NCI-H1105 (cell line): ENCODE measurements at regions not wholly inside any gene's neighbourhood (a gene's known extent, or its start where the extent isn't known, plus 50 kb on each side); places are given as distances from the start of the nearest gene placed in this dataset.

ENCODE experiments used
- DNase-seq: peaks from one replicate; lab custom pipeline; 2025; lab: John Stamatoyannopoulos, UW

DNA sequence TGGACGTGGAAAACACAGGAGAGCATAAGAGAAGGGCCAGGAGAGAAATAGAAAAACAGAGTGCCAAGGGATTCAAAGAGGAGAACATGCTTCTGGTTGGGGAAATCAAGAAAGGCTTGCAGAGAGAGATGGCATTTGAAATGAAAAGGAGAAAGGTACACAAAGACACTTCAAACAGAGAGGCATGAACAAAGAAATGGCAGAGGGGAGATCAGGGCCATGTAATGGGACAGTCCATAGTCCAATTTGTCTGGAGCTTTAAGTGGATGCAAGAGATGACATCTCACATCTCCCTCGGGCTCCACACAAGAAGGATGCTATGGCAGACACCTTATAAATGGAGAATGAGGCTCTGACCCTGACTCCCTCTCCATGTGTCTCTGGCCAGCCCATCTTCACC lies 331.1 kb downstream of the MLLT3 start:
- DNase-seq = no peak

DNA sequence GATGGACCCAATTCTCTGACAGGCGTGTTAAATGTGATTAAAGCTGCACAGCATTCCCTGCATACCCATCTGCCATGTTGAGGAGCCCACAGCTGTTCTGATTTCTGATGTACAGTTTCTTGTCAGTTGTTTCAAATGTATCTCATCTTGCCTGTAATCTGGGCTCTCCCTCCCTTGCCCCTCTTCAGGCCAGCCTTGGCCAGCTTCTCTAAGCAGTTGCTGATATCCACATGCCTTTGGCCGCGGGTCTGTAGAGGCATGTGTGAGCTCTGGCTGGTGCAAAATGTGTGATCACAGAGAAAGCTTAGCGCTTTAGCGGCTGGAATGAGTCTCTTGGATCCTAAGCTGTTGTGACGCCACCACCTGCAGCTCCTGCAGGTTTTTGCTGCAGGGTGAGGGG lies 332.0 kb downstream of the MLLT3 start:
- DNase-seq = no peak

DNA sequence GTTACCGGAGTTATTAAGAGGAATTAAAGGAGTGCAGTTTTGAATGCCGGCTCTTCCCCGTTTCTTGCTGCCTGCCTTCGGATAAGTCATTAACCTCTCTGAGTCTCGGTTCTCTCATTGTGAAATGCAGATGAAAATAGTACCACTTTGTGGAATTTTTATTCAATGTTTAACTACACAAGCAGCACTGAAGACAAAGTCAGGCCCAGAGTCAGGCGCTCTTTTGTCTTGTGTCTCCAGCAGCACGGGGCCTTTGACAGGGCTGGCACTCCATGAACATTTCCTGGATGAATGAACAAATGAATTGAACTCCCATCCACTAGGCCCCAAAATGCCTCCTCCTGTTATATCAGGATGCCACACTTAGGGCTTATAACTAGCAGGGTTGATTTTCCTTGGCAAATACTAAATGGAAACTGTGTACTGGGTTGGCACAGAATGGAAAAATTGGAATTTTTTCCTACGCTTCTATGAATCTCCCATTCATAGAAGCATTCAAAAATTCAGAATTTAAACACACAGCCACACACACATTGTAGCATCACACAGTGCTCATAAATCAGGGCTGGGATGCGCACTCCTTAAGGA lies 332.8 kb downstream of the MLLT3 start:
- DNase-seq = no peak

DNA sequence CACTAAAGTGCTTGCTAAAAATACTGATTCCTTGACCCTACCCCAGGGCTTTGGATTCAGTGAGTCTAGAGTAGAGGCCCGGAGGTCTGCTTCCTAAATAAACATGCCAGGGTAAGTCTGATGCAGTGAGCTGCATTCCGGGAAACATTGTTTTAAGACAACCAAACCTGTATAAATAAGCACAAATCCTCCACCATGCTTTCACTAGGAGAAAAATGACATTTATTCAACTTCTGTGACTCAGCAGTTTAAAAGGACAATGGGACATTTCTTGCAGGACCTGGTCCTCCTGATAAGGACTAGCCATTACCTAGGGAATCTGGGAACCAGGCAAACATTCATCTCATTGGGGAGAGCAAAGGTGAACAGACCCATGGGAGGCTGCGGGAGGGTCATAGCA lies 335.3 kb downstream of the MLLT3 start:
- DNase-seq = no peak

DNA sequence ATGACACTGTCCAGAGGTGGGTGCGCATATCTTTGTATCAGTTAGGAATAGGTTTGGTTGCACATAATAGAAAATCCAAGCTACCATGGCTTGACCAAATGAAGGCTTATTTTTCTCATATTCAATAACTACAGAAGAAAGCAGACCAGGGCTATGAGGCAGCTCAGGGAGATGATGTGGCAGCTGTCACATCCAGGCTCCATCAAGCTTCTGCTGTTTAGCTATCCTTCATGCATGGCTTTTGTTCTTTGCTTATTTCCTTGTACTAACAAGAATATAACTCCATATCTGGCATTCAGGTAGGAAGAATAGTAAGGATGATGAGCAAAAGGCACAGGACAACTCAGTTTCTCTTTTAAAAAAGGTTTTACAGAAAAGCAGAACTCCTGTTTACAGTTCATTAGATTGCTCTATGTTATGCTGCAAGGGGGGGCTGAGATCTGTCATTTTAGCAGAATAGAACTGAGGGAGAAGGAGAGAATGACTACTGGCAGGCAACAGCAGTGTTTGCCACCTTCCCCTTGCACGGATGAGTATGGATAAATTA lies 336.1 kb downstream of the MLLT3 start:
- DNase-seq = no peak

DNA sequence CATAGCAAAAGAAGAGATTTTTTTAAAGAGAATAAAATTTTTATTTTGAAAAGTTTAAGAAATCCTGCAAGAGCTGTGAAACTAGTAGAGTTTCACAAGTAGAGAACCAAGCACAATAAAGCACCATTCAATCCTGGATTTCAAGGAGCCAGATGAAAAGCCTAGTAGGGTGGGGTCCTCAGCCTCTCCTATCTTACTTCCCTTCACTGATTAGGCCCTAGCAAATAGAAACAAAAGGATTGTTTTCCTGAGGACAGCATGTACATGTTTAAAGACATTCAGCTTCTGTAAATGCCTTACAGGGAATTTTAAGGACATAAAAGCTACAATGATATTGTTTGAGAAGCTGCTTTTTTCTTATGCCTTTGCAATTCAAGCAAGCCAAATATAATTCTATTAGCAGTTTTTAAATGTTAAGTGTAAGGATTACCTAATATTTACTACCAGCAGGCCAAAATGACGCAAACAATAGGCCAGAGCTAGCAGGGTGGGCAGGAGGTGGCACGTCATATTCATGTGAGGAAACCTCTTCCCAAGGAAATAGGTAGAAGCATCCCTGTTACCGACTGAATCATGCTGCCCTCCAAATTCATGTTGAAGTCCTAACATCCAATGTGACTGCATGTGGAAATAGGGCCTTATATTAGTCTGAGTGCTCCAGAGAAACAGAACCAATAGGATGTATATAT lies 337.6 kb downstream of the MLLT3 start:
- no peak for DNase-seq

DNA sequence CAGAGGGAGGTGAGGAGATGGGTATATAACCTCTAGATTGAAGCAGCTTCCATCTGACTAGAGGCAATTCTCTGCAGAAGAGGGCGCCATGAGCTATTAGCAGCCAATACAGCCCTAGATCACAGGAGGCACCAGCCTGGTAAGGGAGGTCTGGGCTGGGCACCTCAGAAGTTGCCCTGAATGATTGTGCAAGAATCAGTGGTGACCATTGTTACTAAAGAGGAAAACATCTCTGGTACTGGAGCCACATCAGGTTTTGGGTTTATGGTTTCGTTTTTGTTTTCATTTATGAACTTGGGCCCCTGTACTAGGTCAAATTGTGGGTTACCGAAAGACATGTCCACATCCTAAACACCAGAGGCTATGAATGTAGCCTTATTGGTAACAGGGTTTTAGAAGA lies 342.0 kb downstream of the MLLT3 start:
- DNase-seq = no peak

DNA sequence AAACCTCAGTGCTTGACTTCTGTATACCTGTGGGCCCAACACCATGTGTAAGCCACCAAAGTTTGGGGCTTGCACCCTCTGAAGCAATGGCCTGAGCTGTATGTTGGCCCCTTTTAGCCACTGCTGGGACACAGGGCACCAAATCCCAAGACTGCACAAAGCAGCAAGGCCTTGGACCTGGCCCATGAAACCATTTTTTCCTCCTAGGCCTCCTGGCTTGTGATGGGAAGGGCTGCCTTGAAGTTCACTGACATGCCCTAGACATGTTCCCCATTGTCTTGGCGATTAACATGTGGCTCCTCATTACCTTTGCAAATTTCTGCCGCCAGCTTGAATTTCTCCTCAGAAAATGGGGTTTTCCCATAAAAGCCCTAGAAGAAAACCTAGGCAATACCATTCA lies 345.5 kb downstream of the MLLT3 start:
- no peak for DNase-seq

DNA sequence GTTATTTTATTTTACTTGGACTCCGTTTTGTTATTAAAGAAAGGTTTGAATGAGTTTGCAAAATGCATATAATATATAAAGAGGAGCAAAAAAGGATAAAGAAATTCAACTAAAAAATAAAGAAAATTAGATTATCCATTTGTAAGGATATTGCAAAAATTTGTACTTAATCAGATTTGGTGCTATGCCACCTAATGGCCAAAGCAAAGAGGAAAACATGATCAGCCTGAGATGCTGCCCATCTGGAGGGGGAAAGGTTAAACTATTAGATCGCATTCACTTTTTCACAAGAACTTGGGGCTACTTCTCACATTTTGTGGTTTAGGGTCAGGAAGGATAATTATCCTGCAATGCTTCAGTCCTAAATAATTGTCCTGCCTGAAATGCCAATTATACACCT lies 350.6 kb downstream of the MLLT3 start:
- no peak for DNase-seq

DNA sequence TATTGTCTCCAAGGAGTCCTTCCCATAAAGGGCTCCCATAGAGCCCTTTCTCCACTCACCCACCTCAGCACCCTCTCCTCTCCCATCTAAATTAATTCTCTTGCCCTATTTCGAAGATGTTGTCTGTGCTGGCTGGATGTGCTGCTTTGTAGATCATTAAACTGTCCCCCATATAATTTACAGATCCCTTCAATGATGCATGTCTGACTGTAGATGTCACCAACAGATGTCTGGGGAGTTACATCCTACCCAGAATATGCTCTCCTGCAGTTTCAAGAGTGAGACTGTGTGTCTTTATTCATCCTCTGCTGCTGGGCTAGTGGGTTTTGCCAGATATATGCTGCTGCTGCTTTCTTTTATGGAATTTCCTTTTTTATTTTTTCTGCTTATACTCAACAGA lies 351.2 kb downstream of the MLLT3 start:
- DNase-seq = no peak

DNA sequence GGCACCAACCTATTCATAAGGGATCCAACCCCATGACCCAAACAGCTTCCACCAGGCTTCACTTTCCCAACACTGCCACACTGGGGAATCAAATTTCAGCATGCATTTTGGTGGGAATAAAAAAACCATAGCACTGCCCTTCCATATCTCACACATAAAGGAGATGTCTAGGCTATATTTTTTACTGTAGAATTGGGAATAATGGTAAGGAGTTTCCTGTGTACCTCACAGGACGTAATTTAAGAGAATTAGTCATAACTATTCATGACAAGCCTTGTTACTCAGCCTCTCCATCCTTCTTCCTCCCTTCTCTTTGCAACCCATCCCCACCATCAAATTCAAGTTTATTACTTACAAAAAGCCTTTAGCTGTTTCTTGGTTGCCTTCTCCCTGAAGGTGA lies 352.1 kb downstream of the MLLT3 start:
- DNase-seq = no peak

DNA sequence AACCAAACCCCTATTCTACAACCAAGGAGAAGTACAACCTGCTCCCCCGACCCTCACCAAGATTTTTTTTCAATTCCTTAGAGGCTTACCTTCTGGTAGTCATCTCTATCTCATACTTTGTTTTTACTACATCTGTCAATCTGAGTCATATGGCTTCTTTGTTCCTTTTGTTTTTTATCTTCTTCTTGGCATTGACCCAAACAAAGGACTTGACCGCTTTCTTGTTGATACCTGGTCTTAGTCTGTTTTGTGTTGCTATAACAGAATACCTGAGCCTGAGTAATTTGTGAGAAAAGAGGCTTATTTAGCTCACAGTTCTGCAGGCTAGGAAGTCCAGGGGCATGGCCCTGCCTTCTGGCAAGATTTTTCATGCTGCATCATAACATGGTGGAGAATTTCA lies 352.7 kb downstream of the MLLT3 start:
- no peak for DNase-seq

DNA sequence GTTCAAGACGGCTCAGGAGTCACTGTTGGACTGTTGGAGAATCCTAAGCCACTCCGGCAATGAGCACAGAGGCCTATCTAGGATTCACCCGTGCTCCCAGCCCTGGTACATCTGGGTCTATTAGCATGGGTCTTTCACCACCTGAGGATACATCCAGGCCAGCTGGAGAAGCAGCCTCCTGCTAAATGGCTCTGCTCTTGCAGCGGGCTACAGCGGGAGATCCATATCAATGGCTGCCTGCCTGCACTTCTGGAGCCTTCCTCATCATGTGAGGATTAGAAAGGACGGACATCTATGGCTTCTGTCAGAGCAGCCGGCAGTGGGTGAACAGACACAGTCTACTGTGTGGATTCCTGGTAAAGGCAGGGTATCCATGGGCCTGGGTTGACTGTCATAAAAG lies 357.4 kb downstream of the MLLT3 start:
- no peak for DNase-seq

DNA sequence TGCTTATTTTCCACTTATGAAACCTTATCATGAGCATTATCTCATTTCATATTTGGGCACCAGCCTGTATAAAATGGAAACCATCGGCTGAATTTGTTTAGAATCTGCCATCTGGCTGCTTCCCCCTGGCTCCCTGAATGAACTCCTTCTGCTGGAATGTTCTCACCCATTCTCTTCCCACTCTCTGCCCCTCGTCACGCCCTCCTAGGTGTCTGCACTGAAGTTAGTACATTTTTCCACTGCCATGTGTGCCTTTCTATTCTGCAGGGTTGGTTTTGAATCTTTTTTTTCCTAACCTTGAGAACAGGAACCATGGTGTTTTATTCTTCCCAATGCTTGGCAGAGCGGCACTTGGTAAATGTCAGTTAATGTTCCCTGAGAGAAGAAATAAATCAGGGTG lies 359.7 kb downstream of the MLLT3 start:
- DNase-seq = no peak

DNA sequence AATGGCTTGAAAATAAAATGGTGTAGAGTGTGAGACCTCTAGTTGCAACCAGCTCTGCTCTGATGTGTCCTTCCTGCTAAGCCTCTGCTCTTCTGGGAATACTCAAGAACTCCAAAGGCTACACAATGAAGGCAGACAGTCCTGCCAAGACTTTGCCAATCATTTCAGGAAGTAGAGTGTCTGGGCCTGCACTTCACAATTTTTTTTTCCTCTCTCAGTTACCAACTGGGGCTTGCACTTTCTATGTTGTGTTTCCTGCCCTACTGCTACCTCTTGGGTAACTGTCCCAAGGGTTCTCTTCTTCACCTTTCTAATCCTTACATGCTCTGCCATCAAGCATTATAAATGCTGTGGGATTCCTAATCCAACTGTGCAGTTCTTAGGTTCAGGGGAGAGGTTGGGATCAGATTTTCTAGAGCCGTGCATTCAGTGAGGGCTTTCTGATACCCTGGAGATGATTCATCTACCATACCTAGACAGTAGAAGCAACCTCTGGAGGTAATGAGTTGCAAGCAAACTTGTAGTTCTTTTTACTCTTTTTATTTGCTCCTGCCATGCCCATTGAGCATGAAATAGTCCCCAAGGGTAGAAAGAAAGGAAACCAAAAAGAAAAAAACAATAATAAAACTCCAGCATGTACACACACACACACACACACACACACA lies 365.9 kb downstream of the MLLT3 start:
- no peak for DNase-seq

DNA sequence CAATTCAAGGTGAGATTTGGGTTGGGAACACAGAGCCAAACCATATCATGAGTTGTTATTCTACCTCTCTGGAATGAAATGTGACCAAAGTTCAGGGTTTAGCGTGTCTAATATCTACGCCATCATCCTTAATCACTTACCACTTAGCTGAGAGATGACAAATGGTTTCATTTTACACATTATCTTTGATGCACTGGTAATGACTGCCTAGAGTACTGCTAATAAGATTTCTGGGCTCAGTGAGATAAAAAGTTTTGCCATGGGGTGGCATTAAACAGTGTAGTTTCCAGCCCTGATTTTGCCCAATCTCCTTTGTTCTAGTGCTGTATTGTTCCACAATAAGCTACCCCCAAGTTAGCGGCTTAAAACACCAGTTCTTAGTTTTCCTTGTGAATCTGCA lies 367.2 kb downstream of the MLLT3 start:
- DNase-seq = no peak

DNA sequence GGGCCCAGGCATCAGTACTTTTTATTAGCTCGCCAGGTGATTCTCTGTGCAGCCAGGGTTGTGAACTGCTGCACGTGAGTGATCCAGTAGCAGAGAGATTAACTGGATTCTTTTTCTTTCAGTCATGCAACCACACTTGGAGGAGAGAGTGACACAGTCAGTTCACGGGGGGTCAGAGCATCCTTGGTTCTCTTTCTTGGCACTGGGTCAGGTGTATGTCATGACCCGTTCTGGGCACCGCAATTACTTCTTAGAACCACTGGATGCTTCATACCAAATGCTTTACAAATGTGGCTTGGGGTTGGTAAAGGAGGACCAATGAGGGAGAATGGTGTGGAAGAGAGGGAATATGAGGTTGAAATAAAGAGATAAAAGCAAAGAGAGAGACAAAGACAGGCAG lies 368.7 kb downstream of the MLLT3 start:
- DNase-seq = no peak

DNA sequence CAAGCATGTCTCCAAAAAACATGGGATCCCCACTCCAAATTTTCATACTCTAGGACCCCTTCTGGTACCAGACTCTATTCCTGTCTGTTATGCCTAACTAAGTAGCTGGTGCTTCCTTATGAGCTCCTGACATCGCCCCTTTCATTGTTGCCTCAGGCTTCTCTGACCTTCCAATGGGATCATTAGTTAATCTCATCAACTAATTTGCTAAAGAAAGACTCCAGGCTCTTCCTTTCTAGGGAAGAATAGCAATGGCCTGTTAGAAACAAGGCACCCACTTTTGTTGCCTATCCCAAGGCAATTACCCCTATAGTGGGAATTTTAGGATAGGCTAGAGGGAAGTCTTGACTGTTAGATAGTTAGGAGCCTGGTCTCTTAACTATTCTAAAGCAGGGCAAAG lies 369.5 kb downstream of the MLLT3 start:
- no peak for DNase-seq

DNA sequence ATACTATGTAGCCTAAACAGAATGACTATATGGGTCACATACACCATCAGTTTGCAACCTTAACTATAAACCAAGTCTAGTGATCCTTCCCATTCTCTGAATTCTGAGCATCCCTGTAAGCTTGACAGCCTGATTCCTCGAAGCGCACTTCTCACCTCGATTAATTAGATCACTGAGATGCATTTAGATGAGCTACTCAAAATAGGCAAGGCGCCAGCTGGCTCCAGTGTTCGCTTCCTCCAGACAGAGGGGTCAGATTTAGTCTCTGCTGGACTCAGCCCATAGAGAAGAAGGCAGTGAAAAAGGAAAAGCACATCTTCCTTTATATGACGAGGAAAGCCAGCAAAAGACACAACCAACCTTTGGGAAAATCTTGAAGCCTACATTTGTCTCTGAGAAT lies 371.5 kb downstream of the MLLT3 start:
- DNase-seq = no peak

DNA sequence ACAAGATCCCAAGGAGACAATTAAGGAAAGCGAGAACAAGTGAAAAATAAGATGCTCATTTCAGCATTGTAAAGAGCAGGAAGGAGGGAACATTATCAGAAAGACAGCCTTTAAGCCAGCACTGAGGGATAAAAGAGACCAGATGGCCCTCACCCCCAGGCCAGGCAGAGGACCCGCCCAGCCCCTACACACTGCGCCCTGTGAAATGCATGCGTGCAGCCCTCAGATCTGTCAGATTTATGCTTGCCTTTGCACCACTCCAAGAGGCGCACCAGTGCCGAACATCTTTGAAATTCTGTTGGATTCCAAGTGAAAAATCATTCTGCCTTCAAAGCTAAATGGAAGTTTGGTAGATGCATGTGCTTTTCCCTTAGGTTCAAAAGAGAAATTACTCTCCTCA lies 378.0 kb downstream of the MLLT3 start:
- DNase-seq = no peak

DNA sequence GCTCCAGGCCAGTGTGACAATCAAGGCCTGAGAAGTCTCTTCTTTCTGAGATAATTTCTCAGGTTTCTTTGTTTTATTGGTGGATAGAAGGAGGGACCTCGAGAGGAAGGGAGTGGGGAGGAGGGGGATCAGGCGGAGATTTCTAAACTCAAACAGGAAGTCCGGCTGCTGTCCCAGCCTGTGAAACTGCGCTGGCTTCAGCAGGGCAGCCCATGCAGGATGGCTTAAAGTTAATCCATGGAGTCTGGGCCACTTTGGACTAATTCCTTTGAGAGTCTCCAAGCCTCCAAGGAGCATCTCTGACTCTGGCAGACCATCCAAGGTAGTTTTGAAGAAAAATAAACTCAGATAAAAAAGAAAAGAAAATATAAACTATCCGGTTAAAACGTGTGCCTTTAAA lies 378.5 kb downstream of the MLLT3 start:
- no peak for DNase-seq

DNA sequence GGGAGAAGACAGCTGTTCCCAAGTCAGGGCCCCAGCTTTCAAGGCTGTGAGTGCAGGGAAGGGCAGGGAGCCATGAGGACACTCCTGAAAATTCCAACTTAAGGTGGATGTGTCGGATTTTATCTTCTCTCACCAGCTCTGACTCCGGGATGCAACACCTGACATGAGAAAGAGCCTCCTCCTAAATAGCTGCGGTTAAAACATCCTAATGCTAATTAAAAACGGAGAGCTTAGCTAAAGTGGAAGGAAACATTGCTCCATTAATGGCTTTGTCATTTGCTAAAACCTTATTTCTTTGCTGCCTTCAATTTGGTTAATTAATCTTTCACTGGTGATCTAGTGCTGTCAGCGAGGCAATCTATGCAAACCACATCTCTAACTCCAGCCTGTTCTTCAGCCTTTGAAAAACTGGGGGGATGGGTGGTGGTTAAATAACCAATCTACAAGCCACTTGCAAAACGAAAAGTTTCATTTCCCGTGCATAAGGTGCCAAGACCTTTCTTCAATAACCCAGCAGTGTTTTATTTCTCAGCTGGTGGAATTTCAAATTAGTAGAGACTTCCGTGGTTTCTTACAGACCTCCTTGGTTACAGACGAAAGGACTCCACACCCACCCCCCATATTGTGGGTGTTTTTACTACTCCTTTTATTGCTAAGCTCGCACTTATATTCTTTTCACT lies 379.6 kb downstream of the MLLT3 start:
- no peak for DNase-seq

DNA sequence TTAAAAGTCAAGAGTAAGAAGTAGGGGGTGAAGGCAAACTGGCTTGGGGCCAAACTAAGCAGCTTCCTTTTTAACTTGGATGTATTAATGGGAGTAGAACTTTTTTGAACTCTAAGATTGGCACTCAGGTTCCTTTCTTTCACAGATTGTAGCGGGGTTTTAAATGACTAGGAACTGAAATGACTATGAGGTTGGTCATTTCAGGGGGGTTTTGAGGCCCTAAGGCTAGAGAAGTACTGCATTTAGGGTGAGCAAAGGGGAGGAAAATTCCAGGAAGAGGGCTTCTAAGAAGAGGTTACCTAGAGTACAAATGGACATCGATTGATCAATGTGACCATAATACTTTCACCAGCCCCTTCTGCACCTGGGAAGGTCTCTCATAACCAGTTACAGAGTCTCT lies 381.8 kb downstream of the MLLT3 start:
- no peak for DNase-seq
